GM18519 (cell line): ENCODE measurements at regions not wholly inside any gene's neighbourhood (a gene's known extent, or its start where the extent isn't known, plus 50 kb on each side); places are given as distances from the start of the nearest gene placed in this dataset.

Source experiments
- ATAC-seq: cut with Tn5 transposase; IDR thresholded peaks from one replicate; pipeline ENCODE4 v1.9.1; 2021; ENCODE audit warnings: mild to moderate bottlenecking, moderate library complexity; ENCODE audit not compliant: unreplicated experiment, low FRiP score

- ATAC-seq: no peak
Measured at GRCh38 chr2:149984311-149984710, 396.7 kb upstream of the MMADHC start.

GRCh38 chr2:149972066-149972465 lies 384.5 kb upstream of the MMADHC start:
- ATAC-seq: no peak

- no peak for ATAC-seq
Measured at GRCh38 chr2:149954981-149955600, 367.5 kb upstream of the MMADHC start.

GRCh38 chr2:149953627-149954026 lies 366.1 kb upstream of the MMADHC start:
- no peak for ATAC-seq

GRCh38 chr2:149931486-149931885 lies 343.9 kb upstream of the MMADHC start:
- ATAC-seq: no peak

- no peak for ATAC-seq
Measured at GRCh38 chr2:149928011-149928410, 340.4 kb upstream of the MMADHC start.

- ATAC-seq: no peak
Measured at GRCh38 chr2:149926149-149926548, 338.6 kb upstream of the MMADHC start.

- ATAC-seq: no peak
Measured at GRCh38 chr2:149924549-149925213, 337.1 kb upstream of the MMADHC start.

- no peak for ATAC-seq
Measured at GRCh38 chr2:149924028-149924427, 336.5 kb upstream of the MMADHC start.

GRCh38 chr2:149921911-149922616 lies 334.5 kb upstream of the MMADHC start:
- no peak for ATAC-seq

- no peak for ATAC-seq
Measured at GRCh38 chr2:149920389-149920788, 332.8 kb upstream of the MMADHC start.

- no peak for ATAC-seq
Measured at GRCh38 chr2:149915151-149915550, 327.6 kb upstream of the MMADHC start.

- no peak for ATAC-seq
Measured at GRCh38 chr2:149908726-149909683, 321.4 kb upstream of the MMADHC start.

GRCh38 chr2:149906886-149907285 lies 319.3 kb upstream of the MMADHC start:
- ATAC-seq: no peak

- ATAC-seq: no peak
Measured at GRCh38 chr2:149904352-149905175, 317.0 kb upstream of the MMADHC start.

GRCh38 chr2:149903626-149904025 lies 316.1 kb upstream of the MMADHC start:
- ATAC-seq: no peak

GRCh38 chr2:149902081-149902480 lies 314.5 kb upstream of the MMADHC start:
- no peak for ATAC-seq

GRCh38 chr2:149901231-149901859 lies 313.8 kb upstream of the MMADHC start:
- no peak for ATAC-seq

- no peak for ATAC-seq
Measured at GRCh38 chr2:149899390-149899789, 311.8 kb upstream of the MMADHC start.
